GM21447 (cell line): ENCODE measurements at regions not wholly inside any gene's neighbourhood (a gene's known extent, or its start where the extent isn't known, plus 50 kb on each side); places are given as distances from the start of the nearest gene placed in this dataset.
"Not testable (repeated sequence)": the region's sequence is repeated elsewhere in the genome, so short reads cannot be mapped to it uniquely, and the experiment has no call there.

Experiments used
- ATAC-seq: cut with Tn5 transposase; IDR thresholded peaks from one replicate; pipeline ENCODE4 v1.9.1; 2021; ENCODE audit not compliant: unreplicated experiment

- no peak for ATAC-seq
Observed at GRCh38 chr11:28932940-28933339, 824.8 kb downstream of the METTL15 start.

GRCh38 chr11:28924004-28924403 is 815.8 kb downstream of the METTL15 start:
- ATAC-seq: no peak

- no peak for ATAC-seq
Observed at GRCh38 chr11:28922386-28922981, 814.3 kb downstream of the METTL15 start.

- ATAC-seq: no peak
Observed at GRCh38 chr11:28919194-28919593, 811.0 kb downstream of the METTL15 start.

- no peak for ATAC-seq
Observed at GRCh38 chr11:28913883-28914282, 805.7 kb downstream of the METTL15 start.

GRCh38 chr11:28911829-28912228 is 803.6 kb downstream of the METTL15 start:
- ATAC-seq: no peak

GRCh38 chr11:28910926-28911325 is 802.7 kb downstream of the METTL15 start:
- ATAC-seq: no peak

- ATAC-seq: no peak
Observed at GRCh38 chr11:28903716-28904115, 795.5 kb downstream of the METTL15 start.

- ATAC-seq: no peak
Observed at GRCh38 chr11:28900427-28900826, 792.2 kb downstream of the METTL15 start.

- ATAC-seq: no peak
Observed at GRCh38 chr11:28899706-28900105, 791.5 kb downstream of the METTL15 start.

- not testable (repeated sequence) for ATAC-seq
Observed at GRCh38 chr11:28890601-28891040, 782.4 kb downstream of the METTL15 start.

GRCh38 chr11:28887681-28888080 is 779.5 kb downstream of the METTL15 start:
- ATAC-seq: no peak

- no peak for ATAC-seq
Observed at GRCh38 chr11:28879869-28880268, 771.7 kb downstream of the METTL15 start.

- ATAC-seq: no peak
Observed at GRCh38 chr11:28878025-28878424, 769.8 kb downstream of the METTL15 start.

- ATAC-seq: no peak
Observed at GRCh38 chr11:28877340-28877739, 769.2 kb downstream of the METTL15 start.

- ATAC-seq: no peak
Observed at GRCh38 chr11:28874706-28875105, 766.5 kb downstream of the METTL15 start.

- no peak for ATAC-seq
Observed at GRCh38 chr11:28871090-28871489, 762.9 kb downstream of the METTL15 start.

- no peak for ATAC-seq
Observed at GRCh38 chr11:28863422-28863821, 755.2 kb downstream of the METTL15 start.

GRCh38 chr11:28860893-28861292 is 752.7 kb downstream of the METTL15 start:
- ATAC-seq: no peak

GRCh38 chr11:28858076-28858475 is 749.9 kb downstream of the METTL15 start:
- no peak for ATAC-seq

GRCh38 chr11:28849053-28849452 is 740.9 kb downstream of the METTL15 start:
- no peak for ATAC-seq

- no peak for ATAC-seq
Observed at GRCh38 chr11:28842716-28843115, 734.5 kb downstream of the METTL15 start.

GRCh38 chr11:28838741-28839140 is 730.6 kb downstream of the METTL15 start:
- no peak for ATAC-seq
